ENCODE measurements at regions not wholly inside any gene's neighbourhood (a gene's known extent, or its start where the extent isn't known, plus 50 kb on each side); places are given as distances from the start of the nearest gene placed in this dataset.

GRCh38 chr17:77848257-77848656 lies 110.2 kb upstream of the TNRC6C start:
- no peak for DNase-seq
- in situ Hi-C loops (cut with MboI; ENCODE audit: low pct_ligation_motif_present in 1 of 4, low pct_unique_long_range_greater_than_20kb in 1 of 4, low sequenced_read_pairs in 3 of 4) (no loop called here), intact Hi-C loops (cut with DNase I; ENCODE audit: low total_unique reads) (no loop called here)
- WGBS, 2 donors (ENCODE audit: low coverage in 1 of 2) = 70 to 85% methylated on average over 4 to 12 of the region's 12 CpGs
- H3K27me3 ChIP-seq = no peaks in the 10 kb centered on the region
- no peak overlapping the region for H3K27ac ChIP-seq
- H3K4me3 ChIP-seq = no peak overlapping the region
- TF ChIP-seq EP300 (IDR thresholded peaks at IDR 0.05; ENCODE audit: low read depth) (no peak), POLR2A (IDR thresholded peaks at IDR 0.05) (no peak), POLR2AphosphoS5 (IDR thresholded peaks at IDR 0.05) (no peak)
- TF ChIP-seq, protein P1, sequence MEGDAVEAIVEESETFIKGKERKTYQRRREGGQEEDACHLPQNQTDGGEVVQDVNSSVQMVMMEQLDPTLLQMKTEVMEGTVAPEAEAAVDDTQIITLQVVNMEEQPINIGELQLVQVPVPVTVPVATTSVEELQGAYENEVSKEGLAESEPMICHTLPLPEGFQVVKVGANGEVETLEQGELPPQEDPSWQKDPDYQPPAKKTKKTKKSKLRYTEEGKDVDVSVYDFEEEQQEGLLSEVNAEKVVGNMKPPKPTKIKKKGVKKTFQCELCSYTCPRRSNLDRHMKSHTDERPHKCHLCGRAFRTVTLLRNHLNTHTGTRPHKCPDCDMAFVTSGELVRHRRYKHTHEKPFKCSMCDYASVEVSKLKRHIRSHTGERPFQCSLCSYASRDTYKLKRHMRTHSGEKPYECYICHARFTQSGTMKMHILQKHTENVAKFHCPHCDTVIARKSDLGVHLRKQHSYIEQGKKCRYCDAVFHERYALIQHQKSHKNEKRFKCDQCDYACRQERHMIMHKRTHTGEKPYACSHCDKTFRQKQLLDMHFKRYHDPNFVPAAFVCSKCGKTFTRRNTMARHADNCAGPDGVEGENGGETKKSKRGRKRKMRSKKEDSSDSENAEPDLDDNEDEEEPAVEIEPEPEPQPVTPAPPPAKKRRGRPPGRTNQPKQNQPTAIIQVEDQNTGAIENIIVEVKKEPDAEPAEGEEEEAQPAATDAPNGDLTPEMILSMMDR (IDR thresholded peaks at IDR 0.05) = no peak
- no peaks in the 10 kb centered on the region for H3K4me1 ChIP-seq
- no peaks in the 10 kb centered on the region for H3K36me3 ChIP-seq
- H3K9me3 ChIP-seq = no peaks in the 10 kb centered on the region

DNA sequence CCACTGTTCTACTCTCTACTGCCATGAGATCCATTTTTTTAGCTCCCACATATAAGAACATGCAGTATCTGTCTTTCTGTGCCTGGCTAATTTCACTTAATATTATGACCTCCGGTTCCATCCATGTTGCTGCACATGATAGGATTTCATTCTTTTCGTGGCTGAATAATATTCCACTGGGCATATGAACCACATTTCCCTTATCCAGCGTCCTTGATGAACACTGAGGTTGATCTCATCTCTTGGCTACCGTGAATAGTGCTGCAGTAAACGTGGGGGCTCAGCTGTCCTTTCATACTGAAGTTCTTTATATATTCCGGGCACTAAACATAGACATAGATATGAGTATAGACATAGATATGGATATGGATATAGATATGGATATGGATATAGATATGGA lies 109.3 kb upstream of the TNRC6C start:
- DNase-seq = no peak
- no peak overlapping the region for H3K27ac ChIP-seq
- no peak overlapping the region for H3K4me3 ChIP-seq
- intact Hi-C loops (cut with DNase I; ENCODE audit: low total_unique reads) (no loop called here), in situ Hi-C loops (cut with MboI; ENCODE audit: low pct_ligation_motif_present in 1 of 4, low pct_unique_long_range_greater_than_20kb in 1 of 4, low sequenced_read_pairs in 3 of 4) (no loop called here)
- TF ChIP-seq EP300 (IDR thresholded peaks at IDR 0.05; ENCODE audit: low read depth) = no peak
- TF ChIP-seq, protein P1 (IDR thresholded peaks at IDR 0.05) = no peak
- TF ChIP-seq POLR2A (IDR thresholded peaks at IDR 0.05) = no peak
- TF ChIP-seq POLR2AphosphoS5 (IDR thresholded peaks at IDR 0.05) = no peak
- H3K36me3 ChIP-seq = no peaks in the 10 kb centered on the region
- H3K9me3 ChIP-seq = no peaks in the 10 kb centered on the region
- no peaks in the 10 kb centered on the region for H3K4me1 ChIP-seq
- H3K27me3 ChIP-seq = no peaks in the 10 kb centered on the region
- WGBS, 2 donors (ENCODE audit: low coverage in 1 of 2) = 82 to 91% methylated on average over 4 to 6 of the region's 6 CpGs

GRCh38 chr17:77851921-77852320 lies 106.6 kb upstream of the TNRC6C start:
- Histone ChIP-seq H3K36me3 (no peaks in the 10 kb centered on the region), H3K27ac (no peak overlapping the region), H3K27me3 (no peaks in the 10 kb centered on the region), H3K4me3 (no peak overlapping the region), H3K4me1 (no peaks in the 10 kb centered on the region), H3K9me3 (no peaks in the 10 kb centered on the region)
- intact Hi-C loops (cut with DNase I; ENCODE audit: low total_unique reads) = no loop called here
- WGBS, 2 donors (ENCODE audit: low coverage in 1 of 2) = 96 to 100% methylated on average over 1 to 5 of the region's 5 CpGs
- no peak for DNase-seq
- in situ Hi-C loops (cut with MboI; ENCODE audit: low pct_ligation_motif_present in 1 of 4, low pct_unique_long_range_greater_than_20kb in 1 of 4, low sequenced_read_pairs in 3 of 4) = no loop called here
- TF ChIP-seq POLR2AphosphoS5 (IDR thresholded peaks at IDR 0.05) (no peak), EP300 (IDR thresholded peaks at IDR 0.05; ENCODE audit: low read depth) (no peak), POLR2A (IDR thresholded peaks at IDR 0.05) (no peak)
- TF ChIP-seq, protein P1 (IDR thresholded peaks at IDR 0.05) = no peak

- no peaks in the 10 kb centered on the region for H3K9me3 ChIP-seq
- H3K27me3 ChIP-seq = no peaks in the 10 kb centered on the region
- TF ChIP-seq EP300 (IDR thresholded peaks at IDR 0.05; ENCODE audit: low read depth) (no peak), POLR2AphosphoS5 (IDR thresholded peaks at IDR 0.05) (no peak), POLR2A (IDR thresholded peaks at IDR 0.05) (no peak)
- TF ChIP-seq, protein P1 (IDR thresholded peaks at IDR 0.05) = no peak
- no peak overlapping the region for H3K27ac ChIP-seq
- no peak for DNase-seq
- in situ Hi-C loops (cut with MboI; ENCODE audit: low pct_ligation_motif_present in 1 of 4, low pct_unique_long_range_greater_than_20kb in 1 of 4, low sequenced_read_pairs in 3 of 4) = no loop called here
- intact Hi-C loops (cut with DNase I; ENCODE audit: low total_unique reads) = no loop called here
- H3K4me3 ChIP-seq = no peak overlapping the region
- no peaks in the 10 kb centered on the region for H3K36me3 ChIP-seq
- 91% methylated on average over 16 of the region's 16 CpGs; no CpG with 5 or more reads in 1 of the 2 donors for WGBS, 2 donors (ENCODE audit: low coverage in 1 of 2)
- H3K4me1 ChIP-seq = no peaks in the 10 kb centered on the region
Measured at GRCh38 chr17:77852731-77853130, 105.8 kb upstream of the TNRC6C start.

All from transverse colon (tissue), 4 donors.